Peyer's patch (tissue), 4 donors: ENCODE measurements at regions not wholly inside any gene's neighbourhood (a gene's known extent, or its start where the extent isn't known, plus 50 kb on each side); places are given as distances from the start of the nearest gene placed in this dataset.

ENCODE experiments used
- POLR2A ChIP-seq, 2 donors: fragments of 450-650 bp; IDR thresholded peaks; one replicate each; pipeline ENCODE4 v1.5.1; 2017; ENCODE audit warnings: antibody characterized with exemption in 2 of 2, mild to moderate bottlenecking in 2 of 2, moderate library complexity in 2 of 2
- TF ChIP-seq, protein P1 (sequence below), 6 experiments: fragments of 450-650 bp in 4 of 6; fragments of 200-600 bp in 2 of 6; sonication (generic) in 1 of 6; IDR thresholded peaks; one replicate each; pipeline ENCODE4 v1.5.1; 2017 to 2019; ENCODE audit warnings: antibody characterized with exemption in 6 of 6, mild to moderate bottlenecking in 3 of 6, moderate library complexity in 1 of 6

DNA sequence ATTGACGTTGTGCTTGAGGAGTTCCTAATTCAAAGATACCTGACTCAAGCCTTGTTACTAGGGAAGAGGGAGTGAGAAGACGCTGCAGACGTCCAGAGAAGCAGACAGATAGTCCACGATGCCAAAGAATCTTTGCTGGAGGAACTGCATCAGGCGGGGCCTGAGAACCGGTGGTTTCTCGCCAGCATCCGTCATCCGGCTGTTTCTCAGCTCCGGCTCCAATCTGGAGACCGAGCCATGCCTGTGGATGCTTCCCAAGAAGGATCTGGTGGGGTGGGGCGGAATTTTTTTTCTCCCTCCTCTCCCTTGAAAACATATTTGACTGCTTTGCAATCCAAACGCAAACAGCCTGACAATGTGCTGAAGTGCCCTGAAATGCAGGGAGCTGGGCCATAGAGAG lies 125.8 kb upstream of the SRSF6 start:
- TF ChIP-seq, protein P1, sequence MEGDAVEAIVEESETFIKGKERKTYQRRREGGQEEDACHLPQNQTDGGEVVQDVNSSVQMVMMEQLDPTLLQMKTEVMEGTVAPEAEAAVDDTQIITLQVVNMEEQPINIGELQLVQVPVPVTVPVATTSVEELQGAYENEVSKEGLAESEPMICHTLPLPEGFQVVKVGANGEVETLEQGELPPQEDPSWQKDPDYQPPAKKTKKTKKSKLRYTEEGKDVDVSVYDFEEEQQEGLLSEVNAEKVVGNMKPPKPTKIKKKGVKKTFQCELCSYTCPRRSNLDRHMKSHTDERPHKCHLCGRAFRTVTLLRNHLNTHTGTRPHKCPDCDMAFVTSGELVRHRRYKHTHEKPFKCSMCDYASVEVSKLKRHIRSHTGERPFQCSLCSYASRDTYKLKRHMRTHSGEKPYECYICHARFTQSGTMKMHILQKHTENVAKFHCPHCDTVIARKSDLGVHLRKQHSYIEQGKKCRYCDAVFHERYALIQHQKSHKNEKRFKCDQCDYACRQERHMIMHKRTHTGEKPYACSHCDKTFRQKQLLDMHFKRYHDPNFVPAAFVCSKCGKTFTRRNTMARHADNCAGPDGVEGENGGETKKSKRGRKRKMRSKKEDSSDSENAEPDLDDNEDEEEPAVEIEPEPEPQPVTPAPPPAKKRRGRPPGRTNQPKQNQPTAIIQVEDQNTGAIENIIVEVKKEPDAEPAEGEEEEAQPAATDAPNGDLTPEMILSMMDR (IDR thresholded peaks at IDR 0.05): no peak
- no peak for TF ChIP-seq POLR2A (IDR thresholded peaks at IDR 0.05)
